SJCRH30 (cell line): ENCODE measurements at regions not wholly inside any gene's neighbourhood (a gene's known extent, or its start where the extent isn't known, plus 50 kb on each side); places are given as distances from the start of the nearest gene placed in this dataset.

Source experiments
- DNase-seq, 2 experiments: peaks; one replicate each; pipeline ENCODE4 v3.0.0-alpha.2; 2015 to 2020
- H3K27ac ChIP-seq: fragments of 250-450 bp; sonication (Bioruptor Pico); 2 replicates; pipeline ENCODE4 v1.5.1; 2020; ENCODE audit warnings: mild to moderate bottlenecking, moderate library complexity
- H3K27me3 ChIP-seq: fragments of 250-450 bp; sonication (Bioruptor Pico); 2 replicates; pipeline ENCODE4 v1.5.1; 2020; ENCODE audit warnings: mild to moderate bottlenecking, moderate library complexity
- H3K36me3 ChIP-seq: fragments of 250-450 bp; sonication (Bioruptor Pico); 2 replicates; pipeline ENCODE4 v1.5.1; 2020; ENCODE audit warnings: mild to moderate bottlenecking, moderate library complexity
- H3K4me1 ChIP-seq: fragments of 250-450 bp; sonication (Bioruptor Pico); 2 replicates; pipeline ENCODE4 v1.5.1; 2020; ENCODE audit warnings: mild to moderate bottlenecking, moderate library complexity
- H3K4me3 ChIP-seq: fragments of 250-450 bp; sonication (Bioruptor Pico); 2 replicates; pipeline ENCODE4 v1.5.1; 2020; ENCODE audit warnings: mild to moderate bottlenecking, moderate library complexity
- H3K9me3 ChIP-seq: fragments of 250-450 bp; sonication (Bioruptor Pico); replicated peaks from 2 replicates; pipeline ENCODE4 v1.5.1; 2020; ENCODE audit warnings: mild to moderate bottlenecking, moderate library complexity

DNA sequence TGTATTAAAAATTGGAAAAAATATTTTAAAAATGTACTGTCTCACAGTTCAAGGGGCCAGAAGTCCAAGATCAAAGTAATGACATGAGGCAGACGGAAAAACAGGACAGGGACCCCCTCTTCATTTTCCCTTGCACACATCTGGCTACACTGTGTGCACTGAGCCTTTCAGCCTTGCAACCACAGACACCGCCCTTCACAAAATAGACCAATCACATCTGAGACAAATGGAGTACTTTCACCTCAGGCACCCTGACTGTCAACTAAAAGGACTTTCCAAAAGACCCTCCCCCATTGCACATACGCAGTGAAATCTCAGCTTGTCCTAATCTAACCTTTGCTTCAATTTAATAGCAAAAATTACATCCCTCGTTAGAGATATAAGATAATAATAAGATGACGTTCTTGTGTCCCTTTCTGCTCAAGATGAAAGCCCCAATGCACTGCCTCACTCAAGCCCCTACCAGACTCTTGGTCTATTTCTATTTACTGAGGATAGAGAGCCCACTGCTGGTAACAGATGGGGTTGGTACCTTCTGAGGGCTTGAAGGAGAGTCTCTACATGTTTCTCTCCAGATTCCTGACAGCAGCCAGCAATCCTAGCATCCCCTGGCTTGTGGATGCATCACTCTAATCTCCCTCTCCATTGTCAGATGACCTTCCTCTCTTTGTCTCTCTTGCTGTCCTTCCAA is 514.8 kb upstream of the ADAMTS16 start:
- Histone ChIP-seq H3K4me1 (no peaks in the 10 kb centered on the region), H3K9me3 (no peaks in the 10 kb centered on the region), H3K36me3 (no peaks in the 10 kb centered on the region), H3K27me3 (no peaks in the 10 kb centered on the region), H3K4me3 (no peak overlapping the region), H3K27ac (no peak overlapping the region)
- no peak for DNase-seq

DNA sequence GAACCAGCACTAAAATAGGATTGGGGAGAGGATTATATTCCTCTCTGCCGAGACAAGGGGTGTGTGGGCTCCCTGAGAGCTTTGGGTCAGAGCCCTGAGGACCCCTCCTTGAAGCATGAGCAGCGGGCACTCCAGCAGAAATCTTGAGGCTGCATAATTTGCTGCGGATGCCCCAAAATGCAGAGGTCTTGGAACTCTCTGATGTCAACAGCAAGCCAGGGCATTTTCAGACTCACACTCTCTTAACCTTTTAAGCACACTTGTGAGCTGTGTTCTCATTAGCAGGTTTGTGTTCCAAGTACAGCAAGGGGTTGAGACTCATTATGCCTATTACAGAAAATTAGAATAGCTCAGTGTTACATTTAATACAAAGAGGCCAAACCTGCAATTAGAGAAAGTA is 513.0 kb upstream of the ADAMTS16 start:
- no peak overlapping the region for H3K4me3 ChIP-seq
- H3K4me1 ChIP-seq, result no peaks in the 10 kb centered on the region
- no peak overlapping the region for H3K27ac ChIP-seq
- H3K9me3 ChIP-seq, result no peaks in the 10 kb centered on the region
- no peaks in the 10 kb centered on the region for H3K36me3 ChIP-seq
- DNase-seq, result no peak
- H3K27me3 ChIP-seq, result no peaks in the 10 kb centered on the region

DNA sequence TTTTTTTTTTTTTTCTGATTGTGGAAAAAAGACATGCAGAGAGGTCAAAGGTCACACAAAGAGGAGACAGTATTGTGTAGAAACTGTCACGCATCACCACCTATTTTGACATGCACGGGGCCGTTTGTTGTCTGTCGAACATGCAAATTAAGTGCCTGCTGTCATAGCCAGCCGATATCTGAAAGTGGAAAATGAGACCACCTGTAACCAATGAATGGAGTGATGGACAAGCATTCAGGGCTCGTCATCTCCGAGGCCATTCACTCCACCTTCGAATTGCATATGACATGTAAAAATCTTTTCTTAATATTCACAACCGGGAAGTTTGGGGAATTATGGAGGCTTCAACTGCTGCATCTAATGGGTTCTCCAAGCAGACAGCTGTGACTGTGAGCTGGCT is 512.2 kb upstream of the ADAMTS16 start:
- no peaks in the 10 kb centered on the region for H3K9me3 ChIP-seq
- H3K27me3 ChIP-seq, result no peaks in the 10 kb centered on the region
- no peak overlapping the region for H3K27ac ChIP-seq
- no peak for DNase-seq
- no peaks in the 10 kb centered on the region for H3K36me3 ChIP-seq
- H3K4me3 ChIP-seq, result no peak overlapping the region
- no peaks in the 10 kb centered on the region for H3K4me1 ChIP-seq

DNA sequence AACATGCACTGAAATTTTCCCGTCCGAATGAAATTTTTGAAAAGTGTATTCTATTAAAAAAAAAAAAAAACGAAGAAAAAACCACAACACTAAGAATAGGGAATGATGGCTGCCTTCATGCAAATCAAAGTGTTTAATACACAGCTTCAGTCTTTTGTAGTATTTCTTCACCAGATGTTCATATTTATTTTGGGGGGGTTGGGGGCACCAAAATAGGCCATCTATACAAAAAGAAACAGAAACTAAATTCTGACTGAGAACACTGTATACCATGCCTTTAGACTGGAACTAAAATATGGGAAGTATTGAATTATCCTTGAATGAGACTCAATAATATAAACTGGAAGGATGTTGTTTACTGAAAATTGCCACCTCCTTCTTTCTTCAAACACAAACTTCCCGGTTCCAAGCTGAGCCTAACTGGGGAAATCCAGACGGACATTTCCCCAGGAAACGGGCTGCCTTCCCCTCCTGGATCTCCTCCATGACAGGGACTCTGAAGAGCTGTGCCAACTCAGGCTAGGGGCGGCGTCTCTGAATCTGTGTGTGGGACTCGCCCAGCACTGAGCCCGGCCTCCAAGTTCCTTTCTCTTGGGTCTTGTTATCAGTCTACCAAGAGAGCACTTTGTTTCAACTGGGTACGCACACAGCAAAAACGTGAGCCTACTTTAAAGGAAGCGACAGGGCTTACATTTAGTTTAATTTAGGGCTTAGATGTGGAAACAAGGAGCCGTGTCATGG is 511.3 kb upstream of the ADAMTS16 start:
- no peak overlapping the region for H3K27ac ChIP-seq
- no peak for DNase-seq
- H3K4me3 ChIP-seq, result no peak overlapping the region
- no peaks in the 10 kb centered on the region for H3K4me1 ChIP-seq
- H3K36me3 ChIP-seq, result no peaks in the 10 kb centered on the region
- H3K9me3 ChIP-seq, result no peaks in the 10 kb centered on the region
- no peaks in the 10 kb centered on the region for H3K27me3 ChIP-seq

DNA sequence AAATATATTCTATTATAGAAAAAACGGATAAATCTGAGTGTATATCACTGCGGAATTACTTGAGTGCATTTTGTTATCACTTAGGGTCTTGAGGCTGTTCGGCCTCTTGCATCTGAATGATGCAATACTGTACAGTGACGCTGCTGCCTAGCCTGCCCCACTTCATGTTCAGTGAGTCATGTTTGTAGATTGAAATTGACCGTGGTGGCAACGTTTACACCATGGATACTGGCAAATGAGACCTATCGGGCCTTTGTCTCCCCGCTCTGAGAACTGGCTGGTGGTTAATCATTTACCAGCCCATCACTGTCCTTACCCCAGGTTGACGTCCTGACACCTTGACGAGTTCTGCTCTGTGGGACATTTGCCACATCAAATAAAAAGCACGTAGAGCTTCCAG is 510.1 kb upstream of the ADAMTS16 start:
- Histone ChIP-seq H3K9me3 (no peaks in the 10 kb centered on the region), H3K27me3 (no peaks in the 10 kb centered on the region), H3K27ac (no peak overlapping the region), H3K4me3 (no peak overlapping the region), H3K36me3 (no peaks in the 10 kb centered on the region), H3K4me1 (no peaks in the 10 kb centered on the region)
- no peak for DNase-seq

DNA sequence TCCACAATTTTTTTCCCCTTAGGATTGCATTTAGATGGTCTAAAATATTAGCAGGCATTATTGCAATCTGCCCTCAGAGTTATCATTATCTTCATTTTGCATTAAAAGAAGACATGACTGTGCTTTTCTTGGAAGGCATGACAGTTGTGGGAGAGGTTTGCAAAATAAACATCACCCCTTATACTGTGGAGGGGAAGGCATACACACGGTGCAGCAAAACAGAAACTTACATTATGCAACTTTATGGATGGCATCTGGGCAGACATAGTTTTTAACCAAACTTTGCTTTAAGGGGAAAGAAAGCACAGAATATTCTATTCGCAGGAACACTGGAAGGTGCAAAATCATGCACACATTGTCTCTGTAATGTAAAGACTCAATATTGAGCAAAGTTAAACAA is 505.8 kb upstream of the ADAMTS16 start:
- H3K27me3 ChIP-seq, result no peaks in the 10 kb centered on the region
- no peaks in the 10 kb centered on the region for H3K36me3 ChIP-seq
- no peak overlapping the region for H3K27ac ChIP-seq
- no peaks in the 10 kb centered on the region for H3K4me1 ChIP-seq
- no peak overlapping the region for H3K4me3 ChIP-seq
- no peak for DNase-seq
- H3K9me3 ChIP-seq, result no peaks in the 10 kb centered on the region

DNA sequence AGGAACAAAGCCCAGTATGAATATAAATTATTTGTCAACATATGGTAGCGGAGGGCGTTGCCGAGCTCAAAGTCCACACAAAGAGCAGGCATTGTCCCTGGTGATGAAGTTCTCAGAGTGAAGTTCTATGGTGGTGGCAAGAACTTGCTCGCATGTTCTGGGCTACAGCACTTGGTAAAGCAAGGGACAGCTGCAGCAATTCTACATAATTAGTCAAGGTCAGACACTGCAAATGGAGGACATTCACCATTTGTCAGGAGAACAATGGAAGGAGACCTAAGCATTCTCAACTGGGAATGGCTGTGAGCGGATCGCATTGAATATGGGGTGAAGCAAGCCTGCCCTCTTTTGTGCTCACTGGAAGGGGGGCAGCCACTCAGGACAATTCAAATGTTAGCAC is 503.8 kb upstream of the ADAMTS16 start:
- Histone ChIP-seq H3K27ac (no peak overlapping the region), H3K9me3 (no peaks in the 10 kb centered on the region), H3K4me1 (no peaks in the 10 kb centered on the region), H3K27me3 (no peaks in the 10 kb centered on the region), H3K36me3 (no peaks in the 10 kb centered on the region), H3K4me3 (no peak overlapping the region)
- DNase-seq, result peak; percentile 2 to 7

DNA sequence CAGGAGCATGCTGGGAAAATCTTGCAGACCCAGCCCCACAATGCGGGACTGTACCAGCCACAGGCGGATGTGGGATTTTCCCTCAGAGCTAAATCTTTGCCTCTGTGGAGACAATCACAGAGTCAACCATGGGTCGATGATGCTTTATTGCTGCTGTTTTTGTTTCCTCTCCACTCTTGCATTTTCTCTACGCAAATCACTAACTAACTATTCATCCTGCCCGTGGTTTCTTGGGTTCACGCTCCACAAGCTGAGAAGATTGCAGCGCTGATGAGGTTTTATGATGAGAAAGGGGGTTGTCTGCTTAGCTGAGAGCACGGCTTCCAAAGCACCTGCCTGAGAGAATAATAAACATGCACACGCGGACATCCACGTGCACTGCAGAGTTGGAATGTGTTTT is 500.2 kb upstream of the ADAMTS16 start:
- no peaks in the 10 kb centered on the region for H3K27me3 ChIP-seq
- H3K4me3 ChIP-seq, result no peak overlapping the region
- H3K9me3 ChIP-seq, result no peaks in the 10 kb centered on the region
- no peak overlapping the region for H3K27ac ChIP-seq
- no peak for DNase-seq
- no peaks in the 10 kb centered on the region for H3K4me1 ChIP-seq
- no peaks in the 10 kb centered on the region for H3K36me3 ChIP-seq

DNA sequence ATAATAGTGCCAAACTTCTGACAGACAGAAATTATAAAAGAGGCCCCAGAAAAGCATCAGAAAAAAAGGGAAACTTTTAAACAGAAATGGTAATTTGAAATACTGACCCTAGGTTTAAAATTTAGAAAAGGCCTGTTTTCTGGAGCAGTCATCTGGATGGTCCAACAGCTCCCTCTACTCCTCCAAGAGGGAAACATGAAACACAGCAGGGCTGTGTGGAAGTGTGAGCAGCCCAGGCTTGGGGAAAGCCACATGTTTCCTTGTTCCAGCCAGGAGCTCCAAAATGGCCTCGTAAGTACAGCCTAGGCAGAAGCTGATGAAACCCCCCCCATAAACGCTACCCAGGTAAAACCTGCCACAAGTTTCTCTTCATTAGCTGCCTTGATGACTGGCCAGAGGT is 499.3 kb upstream of the ADAMTS16 start:
- Histone ChIP-seq H3K27ac (no peak overlapping the region), H3K36me3 (no peaks in the 10 kb centered on the region), H3K9me3 (no peaks in the 10 kb centered on the region), H3K4me3 (no peak overlapping the region), H3K4me1 (no peaks in the 10 kb centered on the region), H3K27me3 (no peaks in the 10 kb centered on the region)
- DNase-seq, result peak in 1 of 2 experiments; percentile 6

DNA sequence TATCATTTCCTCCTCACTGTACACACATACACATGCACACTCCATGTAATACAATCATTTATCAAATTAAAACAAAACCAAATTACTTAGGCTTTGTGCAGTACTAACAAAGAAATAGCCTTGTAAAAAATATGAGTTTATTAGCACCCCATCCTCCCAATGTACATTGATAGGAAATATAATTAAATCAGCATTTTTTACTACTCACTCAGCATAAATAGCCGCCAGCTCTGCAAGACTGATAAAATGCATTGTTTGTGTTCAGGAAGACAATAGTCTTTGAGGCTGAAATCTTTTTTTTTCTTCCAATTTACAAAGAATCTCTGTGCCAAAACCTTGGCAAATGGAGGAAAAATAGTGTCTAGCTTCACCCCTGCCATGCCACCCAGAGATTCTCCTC is 497.6 kb upstream of the ADAMTS16 start:
- no peaks in the 10 kb centered on the region for H3K9me3 ChIP-seq
- H3K4me3 ChIP-seq, result no peak overlapping the region
- H3K27me3 ChIP-seq, result no peaks in the 10 kb centered on the region
- no peak overlapping the region for H3K27ac ChIP-seq
- H3K36me3 ChIP-seq, result no peaks in the 10 kb centered on the region
- no peaks in the 10 kb centered on the region for H3K4me1 ChIP-seq
- DNase-seq, result no peak

DNA sequence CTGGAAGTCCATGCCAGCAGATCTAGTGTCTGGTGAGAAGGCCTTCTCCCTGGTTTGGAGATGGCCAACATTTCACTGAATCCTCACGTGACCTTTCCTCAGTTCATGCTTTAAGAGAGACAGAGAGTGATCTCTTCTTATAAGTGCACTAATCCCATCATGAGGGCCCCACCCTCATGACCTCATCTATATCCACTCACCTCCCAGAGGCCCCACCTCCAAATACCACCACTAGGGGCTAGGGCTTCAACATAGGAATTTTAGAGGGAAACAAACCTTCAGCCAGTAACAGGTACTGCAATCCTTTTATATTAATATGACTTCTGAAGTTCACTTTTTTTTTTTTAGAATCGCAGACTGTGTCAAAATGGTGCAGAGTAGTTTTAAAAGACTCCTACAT is 496.9 kb upstream of the ADAMTS16 start:
- Histone ChIP-seq H3K9me3 (no peaks in the 10 kb centered on the region), H3K27me3 (no peaks in the 10 kb centered on the region), H3K4me1 (no peaks in the 10 kb centered on the region), H3K27ac (no peak overlapping the region), H3K36me3 (no peaks in the 10 kb centered on the region), H3K4me3 (no peak overlapping the region)
- no peak for DNase-seq

DNA sequence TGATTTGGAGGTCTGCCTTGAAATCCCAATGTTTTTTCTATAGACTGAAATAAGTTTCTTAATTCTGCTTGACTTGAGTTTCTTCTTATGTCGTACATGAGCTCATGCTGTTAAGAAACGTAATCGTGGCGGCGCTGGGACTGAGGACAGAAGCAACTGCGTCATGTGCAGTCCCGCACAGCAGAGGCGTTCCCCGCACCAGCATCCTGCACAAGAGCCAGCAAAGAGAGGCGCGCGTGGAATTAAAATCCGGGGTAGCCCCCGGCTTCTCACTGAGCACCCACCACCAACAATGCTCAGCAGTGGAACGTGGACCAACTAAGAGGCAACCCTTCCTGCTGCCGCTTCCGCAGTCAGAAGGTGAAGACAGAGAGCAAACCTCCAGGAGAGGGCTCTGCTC is 496.2 kb upstream of the ADAMTS16 start:
- Histone ChIP-seq H3K4me3 (no peak overlapping the region), H3K27me3 (no peaks in the 10 kb centered on the region), H3K36me3 (no peaks in the 10 kb centered on the region), H3K9me3 (no peaks in the 10 kb centered on the region), H3K27ac (no peak overlapping the region), H3K4me1 (no peaks in the 10 kb centered on the region)
- DNase-seq, result no peak

DNA sequence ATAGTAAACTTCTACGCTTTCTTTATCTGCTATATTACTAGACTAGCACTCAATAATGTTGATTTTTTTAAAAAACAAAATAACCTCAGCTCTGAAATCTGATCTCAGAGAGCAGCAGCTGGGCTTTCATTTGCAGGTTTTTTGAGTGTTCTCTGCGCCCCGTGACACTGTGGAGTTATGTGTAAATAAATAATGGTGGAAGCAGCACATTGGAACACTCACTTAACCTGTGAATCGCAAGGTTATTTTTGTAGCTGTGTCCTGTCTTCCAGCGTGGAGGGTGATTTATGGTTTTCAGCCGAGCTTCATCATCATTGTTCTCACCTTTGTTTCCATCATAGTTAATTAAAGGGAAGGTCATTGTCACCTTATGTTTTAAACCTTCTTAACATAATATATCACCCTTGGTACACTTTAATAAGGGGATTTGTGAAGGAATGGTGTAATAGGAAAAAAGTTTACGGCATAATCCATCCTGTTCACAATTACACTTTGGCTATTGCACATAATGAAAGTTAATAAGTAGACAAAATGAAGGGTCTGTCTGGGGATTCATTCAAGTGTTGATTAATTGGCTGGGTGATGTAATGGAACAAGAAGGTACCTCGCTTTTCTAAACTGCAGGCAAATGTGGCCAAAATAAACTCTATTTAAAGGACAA is 493.3 kb upstream of the ADAMTS16 start:
- no peak overlapping the region for H3K4me3 ChIP-seq
- DNase-seq, result no peak
- no peak overlapping the region for H3K27ac ChIP-seq
- no peaks in the 10 kb centered on the region for H3K9me3 ChIP-seq
- H3K27me3 ChIP-seq, result no peaks in the 10 kb centered on the region
- H3K36me3 ChIP-seq, result no peaks in the 10 kb centered on the region
- no peaks in the 10 kb centered on the region for H3K4me1 ChIP-seq

DNA sequence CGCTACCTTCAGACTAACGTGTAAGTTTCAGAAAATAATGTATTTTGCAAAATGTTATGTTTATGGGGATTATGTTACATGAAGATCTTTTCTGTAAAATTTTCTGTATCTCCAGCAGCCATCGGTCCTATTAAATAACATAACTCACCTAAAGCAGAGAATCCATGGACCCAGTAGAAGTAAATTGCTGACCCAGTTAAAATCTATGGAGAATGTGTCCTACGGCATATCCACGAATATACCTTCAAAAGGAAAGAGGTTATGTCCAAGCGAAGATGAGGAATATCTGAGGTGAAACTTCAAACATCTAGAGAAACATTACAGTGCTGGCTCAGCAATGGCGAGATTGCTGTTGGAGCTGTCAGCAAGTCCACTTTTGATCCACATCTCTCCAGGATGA is 492.2 kb upstream of the ADAMTS16 start:
- Histone ChIP-seq H3K27ac (no peak overlapping the region), H3K27me3 (no peaks in the 10 kb centered on the region), H3K36me3 (no peaks in the 10 kb centered on the region), H3K4me3 (no peak overlapping the region), H3K4me1 (no peaks in the 10 kb centered on the region), H3K9me3 (no peaks in the 10 kb centered on the region)
- DNase-seq, result no peak

DNA sequence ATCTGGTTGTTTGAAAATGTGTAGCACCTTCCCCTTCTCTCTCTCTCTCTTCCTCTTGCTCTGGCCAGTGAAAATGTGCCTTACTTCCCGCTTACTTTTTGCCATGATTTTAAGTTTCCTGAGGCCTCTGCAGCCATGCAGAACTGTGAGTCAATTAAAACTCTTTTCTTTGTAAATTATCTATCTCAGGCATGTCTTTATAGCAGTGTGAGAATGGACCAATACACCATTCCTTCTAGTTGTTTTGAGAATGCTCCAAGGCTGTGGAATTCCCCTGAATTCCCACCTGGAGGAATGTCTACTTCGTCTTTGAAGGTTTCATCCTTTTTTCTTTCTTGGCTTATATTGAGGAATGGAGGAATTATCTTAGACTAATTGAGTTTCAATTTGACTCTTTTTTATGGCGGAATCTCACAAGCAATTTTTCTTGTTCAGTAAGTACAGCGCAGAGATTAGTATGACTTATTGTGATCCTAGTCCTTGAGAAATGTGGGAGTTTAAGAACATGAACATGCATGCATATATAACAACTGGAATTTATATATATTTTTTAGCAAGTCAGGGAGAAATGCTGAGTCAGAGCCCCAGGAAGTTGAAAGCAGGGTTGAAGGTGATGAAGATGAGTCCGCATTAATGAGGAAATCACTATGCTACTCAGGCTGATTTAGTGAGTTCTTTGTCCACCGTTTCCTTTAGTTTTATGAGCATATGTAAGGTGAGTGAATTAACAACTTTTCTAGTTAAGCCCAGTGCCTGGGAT is 488.1 kb upstream of the ADAMTS16 start:
- no peak overlapping the region for H3K4me3 ChIP-seq
- no peaks in the 10 kb centered on the region for H3K36me3 ChIP-seq
- no peaks in the 10 kb centered on the region for H3K9me3 ChIP-seq

More for the DNA sequence above, 488.1 kb upstream of the ADAMTS16 start:
- Histone ChIP-seq H3K27me3 (no peaks in the 10 kb centered on the region), H3K4me1 (no peaks in the 10 kb centered on the region), H3K27ac (no peak overlapping the region)
- no peak for DNase-seq
